GM13976 (cell line): ENCODE measurements at regions not wholly inside any gene's neighbourhood (a gene's known extent, or its start where the extent isn't known, plus 50 kb on each side); places are given as distances from the start of the nearest gene placed in this dataset.

Experiments
- DNase-seq: peaks from one replicate; pipeline ENCODE4 v3.0.0; 2012; ENCODE audit warnings: low spot score
- in situ Hi-C: fragments of 300-500 bp; cut with MboI; formaldehyde crosslinking; loops from one replicate; pipeline ENCODE4 v1.12.0; 2022; ENCODE audit warnings: low sequenced_read_pairs, mixed read lengths, inconsistent platforms; ENCODE audit not compliant: unreplicated experiment
- TF ChIP-seq, protein P1 (sequence below): IDR thresholded peaks from 2 replicates; pipeline ENCODE4 v1.5.1; 2012; ENCODE audit warnings: borderline replicate concordance, mild to moderate bottlenecking; ENCODE audit not compliant: insufficient read depth; ENCODE audit errors: extremely low read depth, missing control alignments, control extremely low read depth

- in situ Hi-C loops, result no loop called here
- TF ChIP-seq, protein P1, sequence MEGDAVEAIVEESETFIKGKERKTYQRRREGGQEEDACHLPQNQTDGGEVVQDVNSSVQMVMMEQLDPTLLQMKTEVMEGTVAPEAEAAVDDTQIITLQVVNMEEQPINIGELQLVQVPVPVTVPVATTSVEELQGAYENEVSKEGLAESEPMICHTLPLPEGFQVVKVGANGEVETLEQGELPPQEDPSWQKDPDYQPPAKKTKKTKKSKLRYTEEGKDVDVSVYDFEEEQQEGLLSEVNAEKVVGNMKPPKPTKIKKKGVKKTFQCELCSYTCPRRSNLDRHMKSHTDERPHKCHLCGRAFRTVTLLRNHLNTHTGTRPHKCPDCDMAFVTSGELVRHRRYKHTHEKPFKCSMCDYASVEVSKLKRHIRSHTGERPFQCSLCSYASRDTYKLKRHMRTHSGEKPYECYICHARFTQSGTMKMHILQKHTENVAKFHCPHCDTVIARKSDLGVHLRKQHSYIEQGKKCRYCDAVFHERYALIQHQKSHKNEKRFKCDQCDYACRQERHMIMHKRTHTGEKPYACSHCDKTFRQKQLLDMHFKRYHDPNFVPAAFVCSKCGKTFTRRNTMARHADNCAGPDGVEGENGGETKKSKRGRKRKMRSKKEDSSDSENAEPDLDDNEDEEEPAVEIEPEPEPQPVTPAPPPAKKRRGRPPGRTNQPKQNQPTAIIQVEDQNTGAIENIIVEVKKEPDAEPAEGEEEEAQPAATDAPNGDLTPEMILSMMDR, result no peak
- no peak for DNase-seq
Observed at GRCh38 chr10:121041906-121042305, 190.7 kb downstream of the WDR11 start.

- in situ Hi-C loops, result no loop called here
- TF ChIP-seq, protein P1, result no peak
- DNase-seq, result no peak
Observed at GRCh38 chr10:121042342-121042741, 191.2 kb downstream of the WDR11 start.

- in situ Hi-C loops, result no loop called here
- no peak for DNase-seq
- TF ChIP-seq, protein P1, result no peak
Observed at GRCh38 chr10:121043124-121043849, 192.1 kb downstream of the WDR11 start.

- TF ChIP-seq, protein P1, result no peak
- in situ Hi-C loops, result no loop called here
- no peak for DNase-seq
Observed at GRCh38 chr10:121048749-121049148, 197.6 kb downstream of the WDR11 start.

DNA sequence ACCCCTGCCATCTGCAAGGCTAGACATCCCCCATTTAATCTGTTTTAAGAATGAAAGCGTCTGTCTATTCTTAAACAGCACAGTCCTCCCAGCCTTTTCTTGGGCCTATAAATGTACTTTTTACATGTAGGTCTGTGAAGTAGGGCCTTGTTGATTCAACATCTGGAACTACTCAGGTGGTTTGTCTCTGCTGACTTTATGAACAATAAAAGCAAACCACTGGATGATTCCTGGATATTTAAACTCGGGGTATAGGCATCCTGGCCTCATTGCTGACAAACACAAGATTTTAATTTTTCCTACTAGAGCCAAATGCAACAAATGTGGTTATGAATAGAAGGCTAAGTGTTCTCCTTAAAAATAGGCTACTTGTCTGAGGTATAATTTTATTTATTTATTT is 198.3 kb downstream of the WDR11 start:
- in situ Hi-C loops, result no loop called here
- TF ChIP-seq, protein P1, result no peak
- no peak for DNase-seq

GRCh38 chr10:121049923-121050322 is 198.8 kb downstream of the WDR11 start:
- no peak for DNase-seq
- TF ChIP-seq, protein P1, result no peak
- in situ Hi-C loops, result no loop called here
